Choroid plexus epithelial cell (primary cell): ENCODE measurements at regions not wholly inside any gene's neighbourhood (a gene's known extent, or its start where the extent isn't known, plus 50 kb on each side); places are given as distances from the start of the nearest gene placed in this dataset.

Source experiments
- DNase-seq: peaks from one replicate; pipeline ENCODE4 v3.0.0-alpha.2; 2010; ENCODE audit warnings: low read depth
- H3K4me3 ChIP-seq: 2 replicates; pipeline ENCODE4 v1.5.1; 2011; ENCODE audit warnings: low read depth, mild to moderate bottlenecking, control low read depth, low read length, moderate library complexity
- CTCF ChIP-seq: conservative IDR thresholded peaks from 2 replicates; pipeline ENCODE4 v1.5.1; 2011; ENCODE audit warnings: low read depth, mild to moderate bottlenecking, control low read depth, inconsistent platforms, low read length, moderate library complexity

- no peak for TF ChIP-seq CTCF
- H3K4me3 ChIP-seq: no peak overlapping the region
- DNase-seq: no peak
These were observed 409.8 kb downstream of the AR start for GRCh38 chrX:67953658-67954057.

- H3K4me3 ChIP-seq: no peak overlapping the region
- no peak for TF ChIP-seq CTCF
- DNase-seq: no peak
These were observed 417.7 kb downstream of the AR start for GRCh38 chrX:67961516-67961915.
